NCI-H1092 treated with DMSO at 0.1 percent for 48 hours (cell line): ENCODE measurements at regions not wholly inside any gene's neighbourhood (a gene's known extent, or its start where the extent isn't known, plus 50 kb on each side); places are given as distances from the start of the nearest gene placed in this dataset.
A peak's percentile ranks its signal among the peaks of the same experiment; 100 is the strongest.
"Not testable (repeated sequence)": the region's sequence is repeated elsewhere in the genome, so short reads cannot be mapped to it uniquely, and the experiment has no call there.

Experiments
- DNase-seq: peaks from one replicate; lab custom pipeline; 2025; lab: John Stamatoyannopoulos, UW

- no peak for DNase-seq
Measured at GRCh38 chr22:35138521-35138920, 72.6 kb downstream of the ISX start.

- DNase-seq, result peak; percentile 20
Measured at GRCh38 chr22:35140879-35141745, 75.2 kb downstream of the ISX start.

GRCh38 chr22:35148381-35148780, 82.4 kb downstream of the ISX start:
- DNase-seq, result no peak

GRCh38 chr22:35148866-35149548, 83.0 kb downstream of the ISX start:
- DNase-seq, result no peak

- DNase-seq, result peak; percentile 43
Measured at GRCh38 chr22:35150183-35151107, 84.5 kb downstream of the ISX start.

GRCh38 chr22:35152316-35152715, 86.4 kb downstream of the ISX start:
- no peak for DNase-seq

- DNase-seq, result peak; percentile 68
Measured at GRCh38 chr22:35154937-35155387, 89.0 kb downstream of the ISX start.

GRCh38 chr22:35155403-35156025, 89.6 kb downstream of the ISX start:
- DNase-seq, result no peak

GRCh38 chr22:35156945-35157344, 91.0 kb downstream of the ISX start:
- DNase-seq, result no peak

GRCh38 chr22:35158336-35158735, 92.4 kb downstream of the ISX start:
- DNase-seq, result no peak

- no peak for DNase-seq
Measured at GRCh38 chr22:35159343-35159742, 93.4 kb downstream of the ISX start.

GRCh38 chr22:35160268-35160667, 94.3 kb downstream of the ISX start:
- DNase-seq, result no peak

GRCh38 chr22:35165896-35166295, 91.4 kb upstream of the HMGXB4 start:
- not testable (repeated sequence) for DNase-seq

GRCh38 chr22:35170716-35171697, 86.3 kb upstream of the HMGXB4 start:
- no peak for DNase-seq

GRCh38 chr22:35172442-35172841, 84.9 kb upstream of the HMGXB4 start:
- DNase-seq, result peak; percentile 82

- DNase-seq, result no peak
Measured at GRCh38 chr22:35173655-35174054, 83.6 kb upstream of the HMGXB4 start.

GRCh38 chr22:35174401-35175038, 82.8 kb upstream of the HMGXB4 start:
- DNase-seq, result no peak

GRCh38 chr22:35175392-35175791, 81.9 kb upstream of the HMGXB4 start:
- no peak for DNase-seq

GRCh38 chr22:35177811-35178210, 79.5 kb upstream of the HMGXB4 start:
- DNase-seq, result no peak

GRCh38 chr22:35178446-35178845, 78.8 kb upstream of the HMGXB4 start:
- DNase-seq, result no peak
